WTC11 (cell line): ENCODE measurements at regions not wholly inside any gene's neighbourhood (a gene's known extent, or its start where the extent isn't known, plus 50 kb on each side); places are given as distances from the start of the nearest gene placed in this dataset.

Experiments
- ATAC-seq: fragments of 200-7000 bp; cut with Tn5 transposase; 2 replicates; pipeline ENCODE4 v1.10.0; 2021; ENCODE audit warnings: mild to moderate bottlenecking, moderate library complexity
- CTCF ChIA-PET: fragments of 300-600 bp; sonication (Branson Sonifier 250); formaldehyde crosslinking; loops from one replicate; lab custom pipeline; 2021; ENCODE audit warnings: antibody characterized with exemption; lab: Charles Lee
- POLR2A ChIA-PET: fragments of 350-600 bp; sonication (Branson Sonifier 250); formaldehyde crosslinking; loops from one replicate; lab custom pipeline; 2021; ENCODE audit warnings: antibody characterized with exemption; lab: Charles Lee
- DNase-seq: peaks from one replicate; pipeline ENCODE4 v3.0.0; 2021; ENCODE audit warnings: low spot score
- H3K27ac Mint-ChIP-seq: 2 replicates; pipeline ENCODE4 v1.8.0; 2021; ENCODE audit warnings: mixed read lengths
- H3K27me3 Mint-ChIP-seq: 2 replicates; pipeline ENCODE4 v1.8.0; 2021; ENCODE audit warnings: low read depth, mild to moderate bottlenecking, moderate library complexity, mixed read lengths
- H3K36me3 Mint-ChIP-seq: 2 replicates; pipeline ENCODE4 v1.8.0; 2021; ENCODE audit warnings: mixed read lengths
- H3K4me1 Mint-ChIP-seq: 2 replicates; pipeline ENCODE4 v1.8.0; 2022; ENCODE audit warnings: mixed read lengths
- H3K4me3 Mint-ChIP-seq: 2 replicates; pipeline ENCODE4 v1.8.0; 2021; ENCODE audit warnings: mild to moderate bottlenecking, moderate library complexity, mixed read lengths
- H3K9me3 Mint-ChIP-seq: 2 replicates; pipeline ENCODE4 v1.8.0; 2021; ENCODE audit warnings: mixed read lengths
- ATF6 ChIP-seq: sonication (generic); formaldehyde crosslinking; IDR thresholded peaks from 2 replicates; pipeline ENCODE4 v1.8.1; 2023; ENCODE audit warnings: mild to moderate bottlenecking, missing genetic modification reagents
- ETV6 ChIP-seq: sonication (generic); formaldehyde crosslinking; IDR thresholded peaks from 2 replicates; pipeline ENCODE4 v1.8.1; 2022; ENCODE audit warnings: mild to moderate bottlenecking, missing genetic modification reagents
- FOXP1 ChIP-seq: sonication (generic); formaldehyde crosslinking; IDR thresholded peaks from 2 replicates; pipeline ENCODE4 v1.8.0; 2022; ENCODE audit warnings: missing genetic modification reagents, mild to moderate bottlenecking, moderate library complexity, borderline replicate concordance
- JAZF1 ChIP-seq: fragments of 250-450 bp; sonication (Bioruptor Pico); IDR thresholded peaks from 2 replicates; pipeline ENCODE4 v1.9.0; 2021; ENCODE audit warnings: moderate library complexity, mild to moderate bottlenecking, inconsistent platforms
- JUN ChIP-seq: sonication (generic); formaldehyde crosslinking; IDR thresholded peaks from 2 replicates; pipeline ENCODE4 v1.8.0; 2023; ENCODE audit warnings: mild to moderate bottlenecking, missing genetic modification reagents
- NFYB ChIP-seq: sonication (generic); formaldehyde crosslinking; conservative IDR thresholded peaks from 2 replicates; pipeline ENCODE4 v1.8.0; 2022; ENCODE audit warnings: low read depth, missing genetic modification reagents
- NR2C2 ChIP-seq: sonication (generic); formaldehyde crosslinking; IDR thresholded peaks from 2 replicates; pipeline ENCODE4 v1.8.0; 2022; ENCODE audit warnings: mild to moderate bottlenecking, missing genetic modification reagents
- OVOL2 ChIP-seq: fragments of 250-450 bp; sonication (Bioruptor Pico); IDR thresholded peaks from 2 replicates; pipeline ENCODE4 v1.9.0; 2021; ENCODE audit warnings: mild to moderate bottlenecking, borderline replicate concordance
- PREB ChIP-seq: sonication (generic); formaldehyde crosslinking; IDR thresholded peaks from 2 replicates; pipeline ENCODE4 v1.8.1; 2022; ENCODE audit warnings: mild to moderate bottlenecking, missing genetic modification reagents, moderate library complexity, borderline replicate concordance
- PRRX2 ChIP-seq: fragments of 250-450 bp; sonication (Bioruptor Pico); IDR thresholded peaks from 2 replicates; pipeline ENCODE4 v1.8.0; 2021; ENCODE audit warnings: mild to moderate bottlenecking
- RELA ChIP-seq: sonication (generic); formaldehyde crosslinking; IDR thresholded peaks from 2 replicates; pipeline ENCODE4 v1.8.1; 2022; ENCODE audit warnings: missing genetic modification reagents, mild to moderate bottlenecking, borderline replicate concordance
- RORB ChIP-seq: fragments of 250-450 bp; sonication (Bioruptor Pico); IDR thresholded peaks from 2 replicates; pipeline ENCODE4 v1.9.0; 2021; ENCODE audit warnings: mild to moderate bottlenecking
- TP53 ChIP-seq: sonication (generic); formaldehyde crosslinking; IDR thresholded peaks from 2 replicates; pipeline ENCODE4 v1.8.1; 2023; ENCODE audit warnings: mild to moderate bottlenecking, missing genetic modification reagents
- ZNF232 ChIP-seq: sonication (generic); formaldehyde crosslinking; IDR thresholded peaks from 2 replicates; pipeline ENCODE4 v1.8.0; 2022; ENCODE audit warnings: mild to moderate bottlenecking, missing genetic modification reagents
- ZNF317 ChIP-seq: sonication (generic); formaldehyde crosslinking; IDR thresholded peaks from 2 replicates; pipeline ENCODE4 v1.8.1; 2023; ENCODE audit warnings: low read depth, mild to moderate bottlenecking, moderate library complexity, missing genetic modification reagents, borderline replicate concordance
- TF ChIP-seq, protein P1 (sequence below): sonication (generic); formaldehyde crosslinking; IDR thresholded peaks from 2 replicates; pipeline ENCODE4 v1.8.1; 2023; ENCODE audit warnings: mild to moderate bottlenecking, missing genetic modification reagents, borderline replicate concordance
- TF ChIP-seq, protein P2 (sequence below): fragments of 250-450 bp; sonication (Bioruptor Pico); IDR thresholded peaks from 2 replicates; pipeline ENCODE4 v1.9.0; 2021; ENCODE audit warnings: mild to moderate bottlenecking
- TF ChIP-seq, protein P3 (sequence below): sonication (generic); formaldehyde crosslinking; IDR thresholded peaks from 2 replicates; pipeline ENCODE4 v1.8.1; 2023; ENCODE audit warnings: mild to moderate bottlenecking, moderate library complexity, missing genetic modification reagents

DNA sequence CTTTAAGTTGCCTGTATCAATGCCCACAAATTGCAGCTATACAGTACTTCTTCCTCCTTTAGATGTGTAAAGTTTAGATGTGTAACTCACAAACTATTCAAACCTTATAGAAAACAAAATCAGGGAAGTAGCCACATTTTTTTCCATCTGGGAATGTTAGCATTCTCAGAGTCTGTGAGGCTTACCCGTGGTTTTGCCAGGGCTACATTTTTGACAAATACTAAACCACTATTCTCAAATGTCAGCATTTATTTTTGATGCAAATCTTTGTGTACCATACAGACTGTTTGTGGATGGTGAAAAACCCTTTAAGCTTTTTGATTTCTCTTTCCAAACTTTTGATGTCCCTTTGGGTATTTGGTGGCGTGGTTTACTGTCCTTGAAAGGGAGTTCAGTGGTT, 216.4 kb downstream of the POSTN start (continued):
- TF ChIP-seq PREB (CRISPR knock-in tag) (no peak), NR2C2 (CRISPR knock-in tag) (no peak), ZNF232 (CRISPR knock-in tag) (no peak), RORB (CRISPR knock-in tag) (no peak), ETV6 (CRISPR knock-in tag) (no peak), JAZF1 (CRISPR knock-in tag) (no peak)

DNA sequence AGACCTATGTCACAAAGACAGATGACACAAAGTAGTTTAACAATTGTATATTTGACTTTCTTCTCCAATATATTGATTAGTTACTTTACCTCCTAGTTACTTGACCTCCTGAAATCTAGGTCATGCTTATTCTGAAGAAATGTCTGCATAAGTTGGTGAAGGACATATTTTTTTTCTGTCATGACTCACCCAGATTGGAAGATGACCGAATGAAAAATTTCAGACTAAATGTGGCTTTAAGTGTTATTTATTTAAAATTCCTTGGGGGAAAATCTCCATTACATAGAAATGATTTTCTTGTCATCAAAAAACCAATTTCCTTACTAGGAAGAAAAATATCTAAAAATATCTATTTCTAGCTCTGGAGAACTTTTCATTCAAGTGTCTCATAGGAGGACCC, 217.1 kb downstream of the POSTN start:
- Mint-ChIP-seq H3K4me3 (no peak overlapping the region), H3K36me3 (no peaks in the 10 kb centered on the region), H3K27me3 (no peaks in the 10 kb centered on the region), H3K27ac (no peak overlapping the region), H3K9me3 (no peaks in the 10 kb centered on the region)
- no peak for DNase-seq
- no peak for ATAC-seq
- CTCF ChIA-PET, result no interaction called here
- POLR2A ChIA-PET, result interaction anchor here (0.7 kb wide), 1 partner anchor 990 kb away, joined by 3 read pairs; no protein-coding TSS in a partner anchor
- no peak for TF ChIP-seq NFYB
- no peak for TF ChIP-seq PREB (CRISPR knock-in tag)
- TF ChIP-seq OVOL2 (CRISPR knock-in tag), result no peak
- no peak for TF ChIP-seq ATF6 (CRISPR knock-in tag)
- no peak for TF ChIP-seq TP53 (CRISPR knock-in tag)
- TF ChIP-seq, protein P1, sequence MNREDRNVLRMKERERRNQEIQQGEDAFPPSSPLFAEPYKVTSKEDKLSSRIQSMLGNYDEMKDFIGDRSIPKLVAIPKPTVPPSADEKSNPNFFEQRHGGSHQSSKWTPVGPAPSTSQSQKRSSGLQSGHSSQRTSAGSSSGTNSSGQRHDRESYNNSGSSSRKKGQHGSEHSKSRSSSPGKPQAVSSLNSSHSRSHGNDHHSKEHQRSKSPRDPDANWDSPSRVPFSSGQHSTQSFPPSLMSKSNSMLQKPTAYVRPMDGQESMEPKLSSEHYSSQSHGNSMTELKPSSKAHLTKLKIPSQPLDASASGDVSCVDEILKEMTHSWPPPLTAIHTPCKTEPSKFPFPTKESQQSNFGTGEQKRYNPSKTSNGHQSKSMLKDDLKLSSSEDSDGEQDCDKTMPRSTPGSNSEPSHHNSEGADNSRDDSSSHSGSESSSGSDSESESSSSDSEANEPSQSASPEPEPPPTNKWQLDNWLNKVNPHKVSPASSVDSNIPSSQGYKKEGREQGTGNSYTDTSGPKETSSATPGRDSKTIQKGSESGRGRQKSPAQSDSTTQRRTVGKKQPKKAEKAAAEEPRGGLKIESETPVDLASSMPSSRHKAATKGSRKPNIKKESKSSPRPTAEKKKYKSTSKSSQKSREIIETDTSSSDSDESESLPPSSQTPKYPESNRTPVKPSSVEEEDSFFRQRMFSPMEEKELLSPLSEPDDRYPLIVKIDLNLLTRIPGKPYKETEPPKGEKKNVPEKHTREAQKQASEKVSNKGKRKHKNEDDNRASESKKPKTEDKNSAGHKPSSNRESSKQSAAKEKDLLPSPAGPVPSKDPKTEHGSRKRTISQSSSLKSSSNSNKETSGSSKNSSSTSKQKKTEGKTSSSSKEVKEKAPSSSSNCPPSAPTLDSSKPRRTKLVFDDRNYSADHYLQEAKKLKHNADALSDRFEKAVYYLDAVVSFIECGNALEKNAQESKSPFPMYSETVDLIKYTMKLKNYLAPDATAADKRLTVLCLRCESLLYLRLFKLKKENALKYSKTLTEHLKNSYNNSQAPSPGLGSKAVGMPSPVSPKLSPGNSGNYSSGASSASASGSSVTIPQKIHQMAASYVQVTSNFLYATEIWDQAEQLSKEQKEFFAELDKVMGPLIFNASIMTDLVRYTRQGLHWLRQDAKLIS (CRISPR knock-in tag), result no peak
- no peak for TF ChIP-seq RELA (CRISPR knock-in tag)
- TF ChIP-seq FOXP1 (CRISPR knock-in tag), result no peak
- TF ChIP-seq, all 79 proteins: peak for 0
- peaks cover 27% of the 10 kb centered on the region for H3K4me1 Mint-ChIP-seq

GRCh38 chr13:37379841-37380240, 218.7 kb downstream of the POSTN start:
- H3K27ac Mint-ChIP-seq, result no peak overlapping the region
- H3K9me3 Mint-ChIP-seq, result no peaks in the 10 kb centered on the region
- CTCF ChIA-PET, result no interaction called here
- POLR2A ChIA-PET, result no interaction called here
- H3K27me3 Mint-ChIP-seq, result no peaks in the 10 kb centered on the region
- no peak overlapping the region for H3K4me3 Mint-ChIP-seq
- ATAC-seq (no peak), DNase-seq (no peak)
- peaks cover 12% of the 10 kb centered on the region for H3K4me1 Mint-ChIP-seq
- H3K36me3 Mint-ChIP-seq, result no peaks in the 10 kb centered on the region
- TF ChIP-seq JUN (CRISPR knock-in tag) (no peak), ZNF317 (CRISPR knock-in tag) (no peak), PRRX2 (CRISPR knock-in tag) (no peak), ATF6 (CRISPR knock-in tag) (no peak)
- TF ChIP-seq, protein P2, sequence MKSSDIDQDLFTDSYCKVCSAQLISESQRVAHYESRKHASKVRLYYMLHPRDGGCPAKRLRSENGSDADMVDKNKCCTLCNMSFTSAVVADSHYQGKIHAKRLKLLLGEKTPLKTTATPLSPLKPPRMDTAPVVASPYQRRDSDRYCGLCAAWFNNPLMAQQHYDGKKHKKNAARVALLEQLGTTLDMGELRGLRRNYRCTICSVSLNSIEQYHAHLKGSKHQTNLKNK, result no peak
- TF ChIP-seq, protein P3, sequence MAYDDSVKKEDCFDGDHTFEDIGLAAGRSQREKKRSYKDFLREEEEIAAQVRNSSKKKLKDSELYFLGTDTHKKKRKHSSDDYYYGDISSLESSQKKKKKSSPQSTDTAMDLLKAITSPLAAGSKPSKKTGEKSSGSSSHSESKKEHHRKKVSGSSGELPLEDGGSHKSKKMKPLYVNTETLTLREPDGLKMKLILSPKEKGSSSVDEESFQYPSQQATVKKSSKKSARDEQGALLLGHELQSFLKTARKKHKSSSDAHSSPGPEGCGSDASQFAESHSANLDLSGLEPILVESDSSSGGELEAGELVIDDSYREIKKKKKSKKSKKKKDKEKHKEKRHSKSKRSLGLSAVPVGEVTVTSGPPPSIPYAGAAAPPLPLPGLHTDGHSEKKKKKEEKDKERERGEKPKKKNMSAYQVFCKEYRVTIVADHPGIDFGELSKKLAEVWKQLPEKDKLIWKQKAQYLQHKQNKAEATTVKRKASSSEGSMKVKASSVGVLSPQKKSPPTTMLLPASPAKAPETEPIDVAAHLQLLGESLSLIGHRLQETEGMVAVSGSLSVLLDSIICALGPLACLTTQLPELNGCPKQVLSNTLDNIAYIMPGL, result no peak
